PC-3 (cell line): ENCODE measurements at regions not wholly inside any gene's neighbourhood (a gene's known extent, or its start where the extent isn't known, plus 50 kb on each side); places are given as distances from the start of the nearest gene placed in this dataset.

Source experiments
- EZH2 ChIP-seq: fragments of 300-600 bp; sonication (generic); IDR thresholded peaks from one replicate; pipeline ENCODE4 v1.6.1; 2017; ENCODE audit warnings: antibody characterized with exemption, mild to moderate bottlenecking, low read length; ENCODE audit not compliant: unreplicated experiment
- EZH2phosphoT487 ChIP-seq: fragments of 300-600 bp; sonication (generic); IDR thresholded peaks from 2 replicates; pipeline ENCODE4 v1.6.1; 2018; ENCODE audit warnings: mild to moderate bottlenecking, antibody characterized with exemption, low read length, borderline replicate concordance
- TF ChIP-seq, protein P1 (sequence below): fragments of 300-600 bp; sonication (generic); conservative IDR thresholded peaks from 2 replicates; pipeline ENCODE4 v1.5.1; 2017; ENCODE audit warnings: antibody characterized with exemption, low read depth, mild to moderate bottlenecking, low read length

DNA sequence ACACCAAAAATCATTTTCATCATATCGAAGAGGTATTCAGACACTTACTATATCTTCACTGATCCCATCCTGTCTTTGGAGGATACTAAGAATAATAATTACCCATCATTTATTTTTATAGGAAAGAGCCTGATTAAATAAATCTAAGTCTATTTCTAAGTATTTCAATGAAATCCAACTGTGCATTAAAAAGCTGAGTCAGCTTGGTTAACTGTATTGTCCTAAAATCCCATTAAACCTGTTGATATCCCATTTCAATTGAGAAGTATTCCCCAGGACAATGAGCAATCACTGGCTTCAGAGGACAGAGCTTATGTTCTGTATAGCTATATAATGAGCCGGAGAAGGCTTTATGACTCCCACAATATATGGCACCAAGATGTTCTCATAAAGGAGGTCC, 142.0 kb upstream of the RORB start:
- TF ChIP-seq, protein P1, sequence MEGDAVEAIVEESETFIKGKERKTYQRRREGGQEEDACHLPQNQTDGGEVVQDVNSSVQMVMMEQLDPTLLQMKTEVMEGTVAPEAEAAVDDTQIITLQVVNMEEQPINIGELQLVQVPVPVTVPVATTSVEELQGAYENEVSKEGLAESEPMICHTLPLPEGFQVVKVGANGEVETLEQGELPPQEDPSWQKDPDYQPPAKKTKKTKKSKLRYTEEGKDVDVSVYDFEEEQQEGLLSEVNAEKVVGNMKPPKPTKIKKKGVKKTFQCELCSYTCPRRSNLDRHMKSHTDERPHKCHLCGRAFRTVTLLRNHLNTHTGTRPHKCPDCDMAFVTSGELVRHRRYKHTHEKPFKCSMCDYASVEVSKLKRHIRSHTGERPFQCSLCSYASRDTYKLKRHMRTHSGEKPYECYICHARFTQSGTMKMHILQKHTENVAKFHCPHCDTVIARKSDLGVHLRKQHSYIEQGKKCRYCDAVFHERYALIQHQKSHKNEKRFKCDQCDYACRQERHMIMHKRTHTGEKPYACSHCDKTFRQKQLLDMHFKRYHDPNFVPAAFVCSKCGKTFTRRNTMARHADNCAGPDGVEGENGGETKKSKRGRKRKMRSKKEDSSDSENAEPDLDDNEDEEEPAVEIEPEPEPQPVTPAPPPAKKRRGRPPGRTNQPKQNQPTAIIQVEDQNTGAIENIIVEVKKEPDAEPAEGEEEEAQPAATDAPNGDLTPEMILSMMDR = no peak
- TF ChIP-seq EZH2 = no peak
- no peak for TF ChIP-seq EZH2phosphoT487
